ENCODE measurements at regions not wholly inside any gene's neighbourhood (a gene's known extent, or its start where the extent isn't known, plus 50 kb on each side); places are given as distances from the start of the nearest gene placed in this dataset.

DNA sequence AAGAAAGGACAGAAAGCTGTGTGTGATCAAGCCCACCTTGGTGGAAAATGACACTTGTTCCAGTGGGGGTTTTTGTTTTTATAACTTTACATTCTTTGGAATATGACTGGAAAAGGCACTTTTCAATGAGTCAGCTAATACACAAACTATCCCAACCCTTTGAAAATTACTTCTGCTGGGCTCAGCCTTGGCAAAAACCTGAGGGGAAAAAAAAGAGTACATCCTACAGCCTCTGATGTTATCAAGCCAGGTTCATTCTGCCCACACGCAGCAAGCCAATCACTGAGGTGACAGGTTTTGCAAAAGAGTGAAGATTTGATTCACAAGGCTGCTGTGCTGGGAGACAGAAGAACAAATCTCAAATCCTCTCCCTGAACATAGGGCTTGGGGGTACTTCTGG, 484.5 kb upstream of the ERCC4 start:
- Histone ChIP-seq H3K27ac (no peak overlapping the region), H3K9me3 (no peaks in the 10 kb centered on the region), H3K36me3 (no peaks in the 10 kb centered on the region), H3K4me1 (no peaks in the 10 kb centered on the region), H3K27me3 (peaks cover 0 to 40% (median 0%) of the 10 kb centered on the region in 7 donors), H3K4me3 (no peak overlapping the region)
- intact Hi-C loops (cut with DNase I): no loop called here
- no peak for DNase-seq
- no peak for ATAC-seq
- 50 to 60% methylated on average over 1 of the region's 1 CpG for WGBS, 2 donors
- TF ChIP-seq, protein P1, sequence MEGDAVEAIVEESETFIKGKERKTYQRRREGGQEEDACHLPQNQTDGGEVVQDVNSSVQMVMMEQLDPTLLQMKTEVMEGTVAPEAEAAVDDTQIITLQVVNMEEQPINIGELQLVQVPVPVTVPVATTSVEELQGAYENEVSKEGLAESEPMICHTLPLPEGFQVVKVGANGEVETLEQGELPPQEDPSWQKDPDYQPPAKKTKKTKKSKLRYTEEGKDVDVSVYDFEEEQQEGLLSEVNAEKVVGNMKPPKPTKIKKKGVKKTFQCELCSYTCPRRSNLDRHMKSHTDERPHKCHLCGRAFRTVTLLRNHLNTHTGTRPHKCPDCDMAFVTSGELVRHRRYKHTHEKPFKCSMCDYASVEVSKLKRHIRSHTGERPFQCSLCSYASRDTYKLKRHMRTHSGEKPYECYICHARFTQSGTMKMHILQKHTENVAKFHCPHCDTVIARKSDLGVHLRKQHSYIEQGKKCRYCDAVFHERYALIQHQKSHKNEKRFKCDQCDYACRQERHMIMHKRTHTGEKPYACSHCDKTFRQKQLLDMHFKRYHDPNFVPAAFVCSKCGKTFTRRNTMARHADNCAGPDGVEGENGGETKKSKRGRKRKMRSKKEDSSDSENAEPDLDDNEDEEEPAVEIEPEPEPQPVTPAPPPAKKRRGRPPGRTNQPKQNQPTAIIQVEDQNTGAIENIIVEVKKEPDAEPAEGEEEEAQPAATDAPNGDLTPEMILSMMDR (IDR thresholded peaks at IDR 0.05): no peak

DNA sequence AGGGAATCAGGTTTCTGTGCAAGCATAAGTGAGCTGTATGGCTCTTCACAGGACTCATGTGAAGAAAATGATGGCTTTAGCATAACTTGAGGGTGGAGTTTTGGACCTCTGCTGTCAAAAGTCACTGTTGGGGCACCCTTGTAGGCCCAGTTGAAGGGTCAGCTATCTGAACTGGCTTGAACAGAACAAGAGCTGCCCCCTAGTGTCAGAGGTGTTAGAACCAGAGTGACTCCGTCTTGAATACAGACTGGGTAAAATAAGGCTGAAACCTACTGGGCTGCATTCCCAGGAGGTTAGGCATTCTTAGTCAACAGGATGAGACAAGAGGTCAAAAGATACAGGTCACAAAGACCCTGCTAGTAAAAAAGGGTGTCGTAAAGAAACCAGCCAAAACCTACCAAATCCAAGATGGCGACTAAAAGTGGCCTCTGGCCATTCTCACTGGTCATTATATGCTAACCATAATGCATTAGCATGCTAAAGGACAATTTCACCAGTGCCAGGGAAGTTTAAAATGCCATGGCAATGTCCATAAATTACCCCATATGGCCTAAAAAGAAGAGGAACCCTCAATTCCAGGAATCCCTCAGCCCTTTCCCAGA, 484.0 kb upstream of the ERCC4 start:
- Histone ChIP-seq H3K27ac (no peak overlapping the region), H3K9me3 (no peaks in the 10 kb centered on the region), H3K4me1 (no peaks in the 10 kb centered on the region), H3K27me3 (peaks cover 0 to 40% (median 0%) of the 10 kb centered on the region in 7 donors), H3K36me3 (no peaks in the 10 kb centered on the region), H3K4me3 (no peak overlapping the region)
- TF ChIP-seq, protein P1 (IDR thresholded peaks at IDR 0.05): no peak
- ATAC-seq (no peak), DNase-seq (no peak)
- intact Hi-C loops (cut with DNase I): no loop called here
- WGBS, 2 donors: 59 to 75% methylated on average over 3 of the region's 3 CpGs

DNA sequence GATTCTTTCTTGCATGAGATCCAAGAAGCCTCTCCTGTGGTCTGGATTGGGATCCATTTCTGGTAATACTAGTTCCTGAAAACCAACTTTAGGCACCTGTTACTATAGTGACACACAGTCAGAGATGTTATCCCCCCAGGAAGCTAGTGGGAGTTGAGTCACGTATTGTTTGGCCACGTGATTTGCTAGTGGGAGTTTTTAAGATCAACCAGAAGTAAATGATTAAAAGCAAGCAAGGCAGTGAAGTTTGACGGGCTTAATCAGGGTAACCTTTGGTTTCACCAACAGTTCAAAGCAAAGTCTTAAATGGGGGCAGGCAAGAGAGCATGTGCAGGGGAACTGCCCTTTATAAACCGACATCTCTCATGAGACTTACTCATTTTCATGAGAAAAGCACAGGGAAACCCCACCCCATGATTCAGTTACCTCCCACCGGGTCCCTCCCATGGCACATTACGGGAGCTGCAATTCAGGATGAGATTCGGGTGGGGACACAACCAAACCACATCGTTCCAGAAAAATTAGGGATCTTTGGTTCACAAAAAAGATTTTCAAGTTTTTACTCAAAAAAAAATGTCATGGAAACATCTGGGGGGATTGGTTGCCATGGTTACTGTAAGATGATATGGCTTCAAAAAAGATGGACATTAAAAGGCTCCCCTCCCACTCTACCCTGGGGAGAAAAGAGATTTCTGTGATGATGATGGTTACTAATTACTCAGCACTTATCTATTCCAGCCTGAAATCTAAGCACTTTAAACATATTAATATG, 483.1 kb upstream of the ERCC4 start:
- 64 to 69% methylated on average over 8 of the region's 8 CpGs for WGBS, 2 donors
- intact Hi-C loops (cut with DNase I): no loop called here
- Histone ChIP-seq H3K9me3 (no peaks in the 10 kb centered on the region), H3K4me1 (no peaks in the 10 kb centered on the region), H3K27me3 (peaks cover 0 to 40% (median 0%) of the 10 kb centered on the region in 7 donors), H3K27ac (no peak overlapping the region), H3K4me3 (no peak overlapping the region), H3K36me3 (no peaks in the 10 kb centered on the region)
- TF ChIP-seq, protein P1 (IDR thresholded peaks at IDR 0.05): no peak
- no peak for ATAC-seq
- DNase-seq: no peak

DNA sequence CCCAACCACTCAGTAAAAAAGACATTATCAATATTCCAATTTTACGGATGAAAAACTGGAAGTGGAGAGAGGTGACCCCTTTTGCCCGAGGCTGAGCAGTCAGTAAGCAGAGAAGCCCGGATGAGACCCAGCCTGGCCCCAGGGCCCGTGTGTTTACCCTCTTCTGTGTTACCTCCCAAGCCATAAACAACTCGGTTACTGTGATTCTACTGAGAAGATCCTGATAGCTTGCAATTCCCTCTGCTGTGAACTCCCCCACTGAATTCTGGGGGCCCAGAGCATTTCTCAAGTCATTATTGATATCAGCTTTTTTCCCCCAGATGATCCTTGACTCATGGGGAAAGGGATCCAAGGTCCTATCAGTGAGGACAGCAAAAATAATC, 482.6 kb upstream of the ERCC4 start:
- H3K9me3 ChIP-seq: no peaks in the 10 kb centered on the region
- no peaks in the 10 kb centered on the region for H3K36me3 ChIP-seq
- intact Hi-C loops (cut with DNase I): no loop called here
- H3K4me3 ChIP-seq: no peak overlapping the region
- H3K4me1 ChIP-seq: no peaks in the 10 kb centered on the region
- H3K27me3 ChIP-seq: peaks cover 0 to 40% (median 0%) of the 10 kb centered on the region in 7 donors
- no peak overlapping the region for H3K27ac ChIP-seq
- TF ChIP-seq, protein P1 (IDR thresholded peaks at IDR 0.05): no peak
- 58 to 84% methylated on average over 5 of the region's 5 CpGs for WGBS, 2 donors
- ATAC-seq (no peak), DNase-seq (no peak)

Measured in heart right ventricle (tissue), 16 donors.